Panc1 (cell line): ENCODE measurements at regions not wholly inside any gene's neighbourhood (a gene's known extent, or its start where the extent isn't known, plus 50 kb on each side); places are given as distances from the start of the nearest gene placed in this dataset.

Source experiments
- ATAC-seq: fragments of 200-7000 bp; cut with Tn5 transposase; 2 replicates; pipeline ENCODE4 v1.9.1; 2020; ENCODE audit warnings: mild to moderate bottlenecking, moderate library complexity
- BruUV-seq: library from RNA; stranded (reverse); fragments of 400-500 nt; replicated peaks from 2 replicates; lab custom pipeline; 2021; lab: Mats Ljungman, UMichigan
- CTCF ChIA-PET: fragments of 300-600 bp; sonication (Branson Sonifier 250); formaldehyde crosslinking; loops from one replicate; lab custom pipeline; 2022; ENCODE audit warnings: antibody characterized with exemption; lab: Charles Lee
- POLR2A ChIA-PET: fragments of 300-600 bp; sonication (Branson Sonifier 250); formaldehyde crosslinking; loops from one replicate; lab custom pipeline; 2022; ENCODE audit warnings: antibody characterized with exemption; lab: Charles Lee
- DNase-seq: peaks from one replicate; pipeline ENCODE4 v3.0.0-alpha.2; 2010; ENCODE audit warnings: low read depth, low spot score
- H3K27ac ChIP-seq: 2 replicates; pipeline ENCODE4 v1.5.1; 2011; ENCODE audit warnings: mild to moderate bottlenecking, low read length, inconsistent platforms
- H3K27me3 ChIP-seq: fragments of 200-500 bp; sonication (Bioruptor generic); 2 replicates; pipeline ENCODE4 v1.6.0; 2014; ENCODE audit warnings: low read length, inconsistent platforms; ENCODE audit not compliant: control insufficient read depth, insufficient read depth
- H3K36me3 ChIP-seq: fragments of 200-500 bp; sonication (Bioruptor generic); 2 replicates; pipeline ENCODE4 v1.5.1; 2014; ENCODE audit warnings: inconsistent platforms, mild to moderate bottlenecking, low read length, moderate library complexity; ENCODE audit not compliant: control insufficient read depth, insufficient read depth
- H3K4me1 ChIP-seq: 2 replicates; pipeline ENCODE4 v1.5.1; 2011; ENCODE audit warnings: inconsistent platforms, mild to moderate bottlenecking, low read length, moderate library complexity; ENCODE audit not compliant: control insufficient read depth, insufficient read depth
- H3K4me3 ChIP-seq, 2 experiments: 2 replicates each; pipeline ENCODE4 v1.5.1; 2011 to 2012; ENCODE audit warnings: low read depth in 2 of 2, low read length in 2 of 2, mild to moderate bottlenecking in 2 of 2, inconsistent platforms in 1 of 2, moderate library complexity in 1 of 2
- H3K9me3 ChIP-seq: fragments of 200-500 bp; sonication (Bioruptor generic); 2 replicates; pipeline ENCODE4 v1.5.1; 2014; ENCODE audit warnings: low read depth, mild to moderate bottlenecking, inconsistent platforms, low read length, moderate library complexity; ENCODE audit not compliant: control insufficient read depth, insufficient read depth
- CTCF ChIP-seq: fragments of 450-650 bp; IDR thresholded peaks from 2 replicates; pipeline ENCODE4 v1.5.1; 2017; ENCODE audit warnings: mild to moderate bottlenecking
- POLR2AphosphoS5 ChIP-seq: IDR thresholded peaks from 2 replicates; pipeline ENCODE4 v1.6.1; 2012; ENCODE audit warnings: mild to moderate bottlenecking, low read depth, low read length, moderate library complexity
- REST ChIP-seq, 2 experiments: IDR thresholded peaks; 2 replicates each; pipeline ENCODE4 v1.6.1; 2011 to 2012; ENCODE audit warnings: low read depth in 2 of 2, control low read depth in 1 of 2, low read length in 1 of 2, mild to moderate bottlenecking in 1 of 2, moderate library complexity in 1 of 2; ENCODE audit not compliant: insufficient read depth in 1 of 2
- SIN3A ChIP-seq: IDR thresholded peaks from 2 replicates; pipeline ENCODE4 v1.6.1; 2012; ENCODE audit warnings: low read depth, mild to moderate bottlenecking, low read length, moderate library complexity, borderline replicate concordance; ENCODE audit not compliant: insufficient read depth
- TCF7L2 ChIP-seq: IDR thresholded peaks from 2 replicates; pipeline ENCODE4 v1.6.1; 2011; ENCODE audit warnings: mild to moderate bottlenecking, low read depth, low read length, inconsistent platforms
- in situ Hi-C: cut with HindIII; loops from 2 replicates; pipeline ENCODE4 v1.10.0; 2016; ENCODE audit warnings: low sequenced_read_pairs, low pct_unique_long_range_greater_than_20kb
- intact Hi-C: fragments of 100-400 bp; cut with micrococcal nuclease; formaldehyde crosslinking; loops from one replicate; pipeline ENCODE4 v1.10.0; 2022; ENCODE audit not compliant: unreplicated experiment

- no peak overlapping the region for H3K27ac ChIP-seq
- no peaks in the 10 kb centered on the region for H3K4me1 ChIP-seq
- ChIA-PET CTCF (no interaction called here), POLR2A (no interaction called here)
- intact Hi-C loops = no loop called here
- H3K4me3 ChIP-seq = no peak overlapping the region
- H3K9me3 ChIP-seq = no peaks in the 10 kb centered on the region
- H3K36me3 ChIP-seq = no peaks in the 10 kb centered on the region
- ATAC-seq (no peak), DNase-seq (no peak)
- in situ Hi-C loops = no loop called here
- TF ChIP-seq REST (IDR thresholded peaks at IDR 0.05; ENCODE audit: insufficient read depth in 1 of 2, low read depth in 2 of 2, low read length in 1 of 2) = no peak
- TF ChIP-seq TCF7L2 = no peak
- no peak for TF ChIP-seq SIN3A
- TF ChIP-seq POLR2AphosphoS5 = no peak
- no peak for TF ChIP-seq CTCF
- no peaks in the 10 kb centered on the region for H3K27me3 ChIP-seq
- BruUV-seq = no TSS peak
Measured at GRCh38 chr4:164193676-164194075, 560.3 kb upstream of the SMIM31 start.

DNA sequence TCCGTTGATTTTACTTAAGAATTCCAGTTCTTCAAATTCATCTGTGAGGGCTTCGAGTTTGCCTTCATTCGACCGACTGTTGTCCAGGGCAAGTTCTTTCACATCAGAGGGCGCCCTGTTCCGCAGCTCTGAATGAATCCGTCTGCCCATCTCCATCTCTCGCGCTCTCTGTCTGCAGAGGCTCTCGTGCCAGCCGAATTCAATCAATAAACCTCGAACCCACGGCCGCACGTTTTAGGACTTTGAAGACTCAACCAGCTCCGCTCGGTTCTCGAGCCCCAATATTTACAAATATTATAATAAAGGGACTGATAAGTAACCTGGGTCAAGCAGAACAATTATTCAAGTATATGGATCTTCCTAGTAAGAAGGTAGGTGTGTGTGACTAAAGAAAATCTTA is 556.4 kb upstream of the SMIM31 start:
- no TSS peak for BruUV-seq
- H3K4me1 ChIP-seq = no peaks in the 10 kb centered on the region
- H3K36me3 ChIP-seq = no peaks in the 10 kb centered on the region
- ChIA-PET POLR2A (no interaction called here), CTCF (no interaction called here)
- no peak for TF ChIP-seq REST (IDR thresholded peaks at IDR 0.05; ENCODE audit: insufficient read depth in 1 of 2, low read depth in 2 of 2, low read length in 1 of 2)
- TF ChIP-seq TCF7L2 = no peak
- TF ChIP-seq CTCF = no peak
- no peak for TF ChIP-seq POLR2AphosphoS5
- no peak for TF ChIP-seq SIN3A
- in situ Hi-C loops (no loop called here), intact Hi-C loops (no loop called here)
- ATAC-seq (no peak), DNase-seq (no peak)
- H3K27me3 ChIP-seq = no peaks in the 10 kb centered on the region
- no peaks in the 10 kb centered on the region for H3K9me3 ChIP-seq
- no peak overlapping the region for H3K27ac ChIP-seq
- no peak overlapping the region for H3K4me3 ChIP-seq
